GM18499 (cell line): ENCODE measurements at regions not wholly inside any gene's neighbourhood (a gene's known extent, or its start where the extent isn't known, plus 50 kb on each side); places are given as distances from the start of the nearest gene placed in this dataset.

Experiments
- ATAC-seq: cut with Tn5 transposase; IDR thresholded peaks from one replicate; pipeline ENCODE4 v1.9.1; 2021; ENCODE audit warnings: moderate number of reproducible peaks; ENCODE audit not compliant: insufficient read depth, unreplicated experiment

- ATAC-seq, result no peak
Measured at GRCh38 chrX:124275182-124275894, 57.1 kb upstream of the TEX13D start.

GRCh38 chrX:124280294-124280902, 52.1 kb upstream of the TEX13D start:
- no peak for ATAC-seq

- ATAC-seq, result no peak
Measured at GRCh38 chrX:124282580-124282979, 49.9 kb upstream of the TEX13D start.
